Osteoblast (primary cell): ENCODE measurements at regions not wholly inside any gene's neighbourhood (a gene's known extent, or its start where the extent isn't known, plus 50 kb on each side); places are given as distances from the start of the nearest gene placed in this dataset.

Experiments
- DNase-seq: peaks from one replicate; pipeline ENCODE4 v3.0.0; 2011; ENCODE audit warnings: low spot score, mixed read lengths; ENCODE audit not compliant: insufficient read length; ENCODE audit errors: missing footprints
- H2AFZ ChIP-seq: 2 replicates; pipeline ENCODE4 v1.6.0; 2011; ENCODE audit warnings: mild to moderate bottlenecking, low read length
- H3K27ac ChIP-seq: 2 replicates; pipeline ENCODE4 v1.5.1; 2011; ENCODE audit warnings: mild to moderate bottlenecking, low read depth, low read length, moderate library complexity
- H3K27me3 ChIP-seq: 2 replicates; pipeline ENCODE4 v1.6.0; 2012; ENCODE audit warnings: mild to moderate bottlenecking, control low read depth, inconsistent platforms, low read length, moderate library complexity; ENCODE audit not compliant: insufficient read depth
- H3K36me3 ChIP-seq: 2 replicates; pipeline ENCODE4 v1.5.1; 2011; ENCODE audit warnings: mild to moderate bottlenecking, low read length, control low read depth, moderate library complexity; ENCODE audit not compliant: insufficient read depth
- H3K4me1 ChIP-seq: 2 replicates; pipeline ENCODE4 v1.5.1; 2011; ENCODE audit warnings: mild to moderate bottlenecking, low read length, control low read depth, moderate library complexity; ENCODE audit not compliant: insufficient read depth
- H3K4me2 ChIP-seq: 2 replicates; pipeline ENCODE4 v1.6.0; 2011; ENCODE audit warnings: mild to moderate bottlenecking, low read length; ENCODE audit not compliant: insufficient read depth
- H3K4me3 ChIP-seq: fragments of 200-600 bp; sonication (generic); 3 replicates; pipeline ENCODE4 v1.5.1; 2012; ENCODE audit warnings: mild to moderate bottlenecking, low read length, inconsistent platforms; ENCODE audit not compliant: insufficient read depth
- H3K79me2 ChIP-seq: 2 replicates; pipeline ENCODE4 v1.6.0; 2012; ENCODE audit warnings: mild to moderate bottlenecking, low read length, control low read depth, inconsistent platforms; ENCODE audit not compliant: insufficient read depth
- H3K9me3 ChIP-seq: 2 replicates; pipeline ENCODE4 v1.5.1; 2011; ENCODE audit warnings: low read depth, low read length, control low read depth
- H4K20me1 ChIP-seq: 2 replicates; pipeline ENCODE4 v1.6.0; 2012; ENCODE audit warnings: mild to moderate bottlenecking, low read length, control low read depth; ENCODE audit not compliant: insufficient read depth
- CTCF ChIP-seq: IDR thresholded peaks from 2 replicates; pipeline ENCODE4 v1.5.1; 2011; ENCODE audit warnings: mild to moderate bottlenecking, low read depth, low read length, moderate library complexity; ENCODE audit errors: extremely low read depth

- TF ChIP-seq CTCF, result no peak
- H3K27me3 ChIP-seq, result no peaks in the 10 kb centered on the region
- no peak overlapping the region for H2AFZ ChIP-seq
- H3K27ac ChIP-seq, result no peak overlapping the region
- DNase-seq, result no peak
- no peaks in the 10 kb centered on the region for H3K79me2 ChIP-seq
- no peak overlapping the region for H3K4me2 ChIP-seq
- H3K4me3 ChIP-seq, result no peak overlapping the region
- H3K36me3 ChIP-seq, result no peaks in the 10 kb centered on the region
- no peaks in the 10 kb centered on the region for H4K20me1 ChIP-seq
- H3K9me3 ChIP-seq, result no peaks in the 10 kb centered on the region
- H3K4me1 ChIP-seq, result no peaks in the 10 kb centered on the region
Observed at GRCh38 chr17:70238646-70239045, 69.3 kb downstream of the KCNJ2 start.

GRCh38 chr17:70239391-70239826, 70.1 kb downstream of the KCNJ2 start:
- no peak overlapping the region for H3K27ac ChIP-seq
- no peak overlapping the region for H2AFZ ChIP-seq
- peaks cover under 1% of the 10 kb centered on the region for H3K9me3 ChIP-seq
- H3K4me3 ChIP-seq, result no peak overlapping the region
- DNase-seq, result no peak
- H3K36me3 ChIP-seq, result no peaks in the 10 kb centered on the region
- no peak overlapping the region for H3K4me2 ChIP-seq
- no peak for TF ChIP-seq CTCF
- no peaks in the 10 kb centered on the region for H3K27me3 ChIP-seq
- no peaks in the 10 kb centered on the region for H4K20me1 ChIP-seq
- no peaks in the 10 kb centered on the region for H3K4me1 ChIP-seq
- H3K79me2 ChIP-seq, result no peaks in the 10 kb centered on the region

- no peak for DNase-seq
- no peak overlapping the region for H2AFZ ChIP-seq
- no peak overlapping the region for H3K27ac ChIP-seq
- H3K36me3 ChIP-seq, result no peaks in the 10 kb centered on the region
- no peak for TF ChIP-seq CTCF
- H3K4me2 ChIP-seq, result no peak overlapping the region
- no peaks in the 10 kb centered on the region for H4K20me1 ChIP-seq
- H3K79me2 ChIP-seq, result no peaks in the 10 kb centered on the region
- H3K4me3 ChIP-seq, result no peak overlapping the region
- H3K4me1 ChIP-seq, result no peaks in the 10 kb centered on the region
- H3K27me3 ChIP-seq, result no peaks in the 10 kb centered on the region
- peaks cover 2% of the 10 kb centered on the region for H3K9me3 ChIP-seq
Observed at GRCh38 chr17:70241071-70241470, 71.7 kb downstream of the KCNJ2 start.

- no peak for TF ChIP-seq CTCF
- H3K4me1 ChIP-seq, result no peaks in the 10 kb centered on the region
- no peak overlapping the region for H3K27ac ChIP-seq
- no peaks in the 10 kb centered on the region for H3K27me3 ChIP-seq
- no peak for DNase-seq
- H2AFZ ChIP-seq, result no peak overlapping the region
- H3K4me3 ChIP-seq, result no peak overlapping the region
- H3K9me3 ChIP-seq, result peaks cover 2% of the 10 kb centered on the region
- H3K36me3 ChIP-seq, result no peaks in the 10 kb centered on the region
- no peaks in the 10 kb centered on the region for H3K79me2 ChIP-seq
- no peaks in the 10 kb centered on the region for H4K20me1 ChIP-seq
- H3K4me2 ChIP-seq, result no peak overlapping the region
Observed at GRCh38 chr17:70242781-70243437, 73.6 kb downstream of the KCNJ2 start.
